Vagina (tissue), 2 donors: ENCODE measurements at regions not wholly inside any gene's neighbourhood (a gene's known extent, or its start where the extent isn't known, plus 50 kb on each side); places are given as distances from the start of the nearest gene placed in this dataset.

Source experiments
- CTCF ChIP-seq, 3 experiments: fragments of 450-650 bp in 2 of 3; fragments of 200-600 bp in 1 of 3; sonication (generic) in 1 of 3; IDR thresholded peaks; one replicate each; pipeline ENCODE4 v1.5.1; 2017 to 2019; ENCODE audit warnings: antibody characterized with exemption in 3 of 3, mild to moderate bottlenecking in 2 of 3, moderate library complexity in 2 of 3
- POLR2A ChIP-seq, 2 donors: fragments of 450-650 bp; IDR thresholded peaks; one replicate each; pipeline ENCODE4 v1.6.1; 2017; ENCODE audit warnings: antibody characterized with exemption in 2 of 2, mild to moderate bottlenecking in 2 of 2, moderate library complexity in 2 of 2

- TF ChIP-seq CTCF (IDR thresholded peaks at IDR 0.05) (no peak), POLR2A (IDR thresholded peaks at IDR 0.05) (no peak)
These were observed 479.9 kb upstream of the BTBD3 start for GRCh38 chr20:11437611-11438380.
